ENCODE measurements at regions not wholly inside any gene's neighbourhood (a gene's known extent, or its start where the extent isn't known, plus 50 kb on each side); places are given as distances from the start of the nearest gene placed in this dataset.

GRCh38 chrX:18065956-18066355 is 154.7 kb downstream of the BEND2 start:
- intact Hi-C loops (cut with DNase I, micrococcal nuclease) = no loop called here

GRCh38 chrX:18051690-18052089 is 169.0 kb downstream of the BEND2 start:
- intact Hi-C loops (cut with DNase I, micrococcal nuclease) = no loop called here
- POLR2A ChIA-PET = interaction anchor here (0.8 kb wide), 1 partner anchor 29 kb away, joined by 3 read pairs; no protein-coding TSS in a partner anchor
- TF ChIP-seq, protein P1, sequence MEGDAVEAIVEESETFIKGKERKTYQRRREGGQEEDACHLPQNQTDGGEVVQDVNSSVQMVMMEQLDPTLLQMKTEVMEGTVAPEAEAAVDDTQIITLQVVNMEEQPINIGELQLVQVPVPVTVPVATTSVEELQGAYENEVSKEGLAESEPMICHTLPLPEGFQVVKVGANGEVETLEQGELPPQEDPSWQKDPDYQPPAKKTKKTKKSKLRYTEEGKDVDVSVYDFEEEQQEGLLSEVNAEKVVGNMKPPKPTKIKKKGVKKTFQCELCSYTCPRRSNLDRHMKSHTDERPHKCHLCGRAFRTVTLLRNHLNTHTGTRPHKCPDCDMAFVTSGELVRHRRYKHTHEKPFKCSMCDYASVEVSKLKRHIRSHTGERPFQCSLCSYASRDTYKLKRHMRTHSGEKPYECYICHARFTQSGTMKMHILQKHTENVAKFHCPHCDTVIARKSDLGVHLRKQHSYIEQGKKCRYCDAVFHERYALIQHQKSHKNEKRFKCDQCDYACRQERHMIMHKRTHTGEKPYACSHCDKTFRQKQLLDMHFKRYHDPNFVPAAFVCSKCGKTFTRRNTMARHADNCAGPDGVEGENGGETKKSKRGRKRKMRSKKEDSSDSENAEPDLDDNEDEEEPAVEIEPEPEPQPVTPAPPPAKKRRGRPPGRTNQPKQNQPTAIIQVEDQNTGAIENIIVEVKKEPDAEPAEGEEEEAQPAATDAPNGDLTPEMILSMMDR (IDR thresholded peaks at IDR 0.05) = no peak

More at GRCh38 chrX:18065956-18066355, 154.7 kb downstream of the BEND2 start:
- no peaks in the 10 kb centered on the region for H3K4me1 Mint-ChIP-seq (ENCODE audit: low read depth)
- TF ChIP-seq, protein P1 (IDR thresholded peaks at IDR 0.05) = no peak
- H3K27ac Mint-ChIP-seq = no peak overlapping the region
- no peaks in the 10 kb centered on the region for H3K36me3 Mint-ChIP-seq (ENCODE audit: low read depth)
- no peaks in the 10 kb centered on the region for H3K36me3 ChIP-seq (ENCODE audit: insufficient read depth, low read length)
- H3K27ac ChIP-seq (ENCODE audit: low read depth in 1 of 2, low read length in 2 of 2) = no peak overlapping the region
- ATAC-seq (ENCODE audit: poor library complexity) = no peak
- no peaks in the 10 kb centered on the region for H3K27me3 ChIP-seq (ENCODE audit: control insufficient read depth in 1 of 2, insufficient read depth in 2 of 2, low read length in 2 of 2)
- H3K27me3 Mint-ChIP-seq = no peaks in the 10 kb centered on the region
- ChIA-PET CTCF (no interaction called here), POLR2A (no interaction called here)
- H3K4me1 ChIP-seq (ENCODE audit: insufficient read depth, low read length) = no peaks in the 10 kb centered on the region
- no peaks in the 10 kb centered on the region for H3K9me3 ChIP-seq (ENCODE audit: control insufficient read depth in 1 of 2, insufficient read depth in 1 of 2, low read length in 2 of 2)
- no peak for DNase-seq
- no peak overlapping the region for H3K4me3 ChIP-seq (ENCODE audit: low read length)
- H3K4me3 Mint-ChIP-seq = no peak overlapping the region
- no peaks in the 10 kb centered on the region for H3K9me3 Mint-ChIP-seq

DNA sequence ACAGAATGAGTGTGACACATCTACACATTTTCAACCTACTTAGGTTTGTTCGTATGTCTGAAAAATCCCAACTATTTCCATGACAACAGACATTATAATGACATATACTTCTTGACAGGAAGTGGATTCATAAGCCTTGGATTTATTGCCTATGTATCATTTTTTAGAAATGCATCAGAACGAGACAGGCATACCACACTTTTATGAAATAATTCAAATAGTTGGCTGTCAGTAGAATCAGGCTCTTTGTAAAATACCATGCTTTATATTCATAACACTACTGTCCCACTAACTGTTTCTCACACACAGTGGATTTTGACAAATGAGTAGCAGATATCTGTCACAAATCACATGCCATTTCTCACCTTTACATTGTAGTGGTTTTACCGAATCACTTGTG is 173.2 kb downstream of the BEND2 start:
- ChIA-PET POLR2A (no interaction called here), CTCF (no interaction called here)
- no peak overlapping the region for H3K27ac Mint-ChIP-seq
- DNase-seq (no peak), ATAC-seq (ENCODE audit: poor library complexity) (no peak)
- no peaks in the 10 kb centered on the region for H3K27me3 Mint-ChIP-seq
- Histone ChIP-seq H3K4me3 (ENCODE audit: low read length) (no peak overlapping the region), H3K27ac (ENCODE audit: low read depth in 1 of 2, low read length in 2 of 2) (no peak overlapping the region), H3K9me3 (ENCODE audit: control insufficient read depth in 1 of 2, insufficient read depth in 1 of 2, low read length in 2 of 2) (no peaks in the 10 kb centered on the region), H3K36me3 (ENCODE audit: insufficient read depth, low read length) (no peaks in the 10 kb centered on the region), H3K27me3 (ENCODE audit: control insufficient read depth in 1 of 2, insufficient read depth in 2 of 2, low read length in 2 of 2) (no peaks in the 10 kb centered on the region), H3K4me1 (ENCODE audit: insufficient read depth, low read length) (no peaks in the 10 kb centered on the region)
- H3K36me3 Mint-ChIP-seq (ENCODE audit: low read depth) = no peaks in the 10 kb centered on the region
- no peak overlapping the region for H3K4me3 Mint-ChIP-seq
- intact Hi-C loops (cut with DNase I, micrococcal nuclease) = no loop called here
- TF ChIP-seq, protein P1 (IDR thresholded peaks at IDR 0.05) = no peak
- H3K9me3 Mint-ChIP-seq = no peaks in the 10 kb centered on the region
- no peaks in the 10 kb centered on the region for H3K4me1 Mint-ChIP-seq (ENCODE audit: low read depth)

More at GRCh38 chrX:18051690-18052089, 169.0 kb downstream of the BEND2 start:
- Histone ChIP-seq H3K27me3 (ENCODE audit: control insufficient read depth in 1 of 2, insufficient read depth in 2 of 2, low read length in 2 of 2) (no peaks in the 10 kb centered on the region), H3K36me3 (ENCODE audit: insufficient read depth, low read length) (no peaks in the 10 kb centered on the region), H3K27ac (ENCODE audit: low read depth in 1 of 2, low read length in 2 of 2) (no peak overlapping the region), H3K4me1 (ENCODE audit: insufficient read depth, low read length) (no peaks in the 10 kb centered on the region), H3K4me3 (ENCODE audit: low read length) (no peak overlapping the region), H3K9me3 (ENCODE audit: control insufficient read depth in 1 of 2, insufficient read depth in 1 of 2, low read length in 2 of 2) (no peaks in the 10 kb centered on the region)
- Mint-ChIP-seq H3K36me3 (ENCODE audit: low read depth) (no peaks in the 10 kb centered on the region), H3K4me1 (ENCODE audit: low read depth) (no peaks in the 10 kb centered on the region), H3K27me3 (no peaks in the 10 kb centered on the region), H3K27ac (no peak overlapping the region), H3K9me3 (no peaks in the 10 kb centered on the region), H3K4me3 (no peak overlapping the region)
- CTCF ChIA-PET = no interaction called here
- no peak for ATAC-seq (ENCODE audit: poor library complexity)
- DNase-seq = no peak
